K562 (cell line): ENCODE measurements at regions not wholly inside any gene's neighbourhood (a gene's known extent, or its start where the extent isn't known, plus 50 kb on each side); places are given as distances from the start of the nearest gene placed in this dataset.
A peak's percentile ranks its signal among the peaks of the same experiment; 100 is the strongest.

Experiments used
- ATAC-seq: fragments of 200-7000 bp; cut with Tn5 transposase; 3 replicates; pipeline ENCODE4 v1.9.1; 2020; ENCODE audit warnings: moderate library complexity
- BruUV-seq: library from RNA; stranded (reverse); fragments of 400-500 nt; replicated peaks from 2 replicates; lab custom pipeline; 2021; lab: Mats Ljungman, UMichigan
- CTCF ChIA-PET: fragments of 300-600 bp; formaldehyde crosslinking; extraction: SDS; loops from one replicate; lab custom pipeline; 2021; ENCODE audit warnings: low intra/inter-chr PET ratio; lab: Yijun Ruan, JAX
- POLR2A ChIA-PET: fragments of 300-600, 350-650 bp; sonication (Branson Sonifier 250); formaldehyde crosslinking; extraction: SDS; loops from one replicate; lab custom pipeline; 2021; ENCODE audit warnings: antibody characterized with exemption, inconsistent platforms; lab: Yijun Ruan, JAX
- DNase-seq, 4 experiments: peaks; one replicate each; pipeline versions ENCODE4 v3.0.0 to v3.0.0-alpha.2; 2011 to 2018; ENCODE audit warnings: low spot score in 3 of 4, mixed read lengths in 3 of 4; ENCODE audit errors: extremely low read depth in 1 of 4
- FAIRE-seq: peaks from 2 replicates; lab custom pipeline; 2011; peaks lifted over from hg19 to GRCh38; lab: Jason Lieb, UNC
- H2AFZ ChIP-seq: 2 replicates; pipeline ENCODE4 v1.6.0; 2011; ENCODE audit warnings: low read depth, low read length, control low read depth, inconsistent platforms
- H3K27ac ChIP-seq: fragments of 200-600 bp; 3 replicates; pipeline ENCODE4 v1.8.0; 2011; ENCODE audit warnings: low read depth, mild to moderate bottlenecking, control low read depth, inconsistent platforms, low read length, moderate library complexity, mixed read lengths; ENCODE audit errors: extremely low read depth
- H3K27me3 ChIP-seq, 2 experiments: fragments of 300-600 bp in 1 of 2; 2 replicates in 1 of 2; 3 replicates in 1 of 2; pipeline versions ENCODE4 v1.6.0 to v1.8.0; 2011; ENCODE audit warnings: inconsistent platforms in 2 of 2, low read length in 2 of 2, mild to moderate bottlenecking in 1 of 2, mixed read lengths in 1 of 2, moderate library complexity in 1 of 2; ENCODE audit not compliant: control insufficient read depth in 2 of 2, insufficient read depth in 2 of 2
- H3K36me3 ChIP-seq: fragments of 300-600 bp; 3 replicates; pipeline ENCODE4 v1.8.0; 2011; ENCODE audit warnings: mild to moderate bottlenecking, low read length, inconsistent platforms; ENCODE audit not compliant: control insufficient read depth, insufficient read depth
- H3K4me1 ChIP-seq, 2 experiments: fragments of 200-600 bp in 1 of 2; replicated peaks in 1 of 2; 2 replicates in 1 of 2; 3 replicates in 1 of 2; pipeline versions ENCODE4 v1.5.1 to v1.8.0; 2011; ENCODE audit warnings: inconsistent platforms in 2 of 2, low read length in 2 of 2, mild to moderate bottlenecking in 1 of 2, mixed read lengths in 1 of 2, moderate library complexity in 1 of 2; ENCODE audit not compliant: control insufficient read depth in 2 of 2, insufficient read depth in 2 of 2
- H3K4me2 ChIP-seq: 2 replicates; pipeline ENCODE4 v1.6.1; 2011; ENCODE audit warnings: low read length, control low read depth, inconsistent platforms, mixed read lengths; ENCODE audit not compliant: insufficient read depth
- H3K4me3 ChIP-seq: fragments of 200-600 bp; sonication (generic), shearing (Covaris generic); 2 replicates; pipeline ENCODE4 v1.5.1; 2016; ENCODE audit warnings: control low read depth, inconsistent platforms
- H3K79me2 ChIP-seq: fragments of 200-600 bp; 3 replicates; pipeline ENCODE4 v1.8.0; 2011; ENCODE audit warnings: low read length, inconsistent platforms; ENCODE audit not compliant: control insufficient read depth, insufficient read depth
- H3K9ac ChIP-seq, 2 experiments: 2 replicates each; pipeline versions ENCODE4 v1.6.0 to v1.6.1; 2011; ENCODE audit warnings: low read depth in 2 of 2, low read length in 2 of 2, control low read depth in 1 of 2, inconsistent platforms in 1 of 2, mild to moderate bottlenecking in 1 of 2, mixed read lengths in 1 of 2; ENCODE audit not compliant: insufficient read depth in 1 of 2
- H3K9me1 ChIP-seq: one replicate; pipeline ENCODE4 v1.6.0; 2011; ENCODE audit warnings: inconsistent platforms, mild to moderate bottlenecking, low read length, moderate library complexity; ENCODE audit not compliant: control insufficient read depth, insufficient read depth
- H3K9me3 ChIP-seq: replicated peaks from 2 replicates; pipeline ENCODE4 v1.5.1; 2011; ENCODE audit warnings: low read depth, low read length, inconsistent platforms; ENCODE audit not compliant: control insufficient read depth, insufficient read depth
- H4K20me1 ChIP-seq: replicated peaks from 2 replicates; pipeline ENCODE4 v1.6.1; 2011; ENCODE audit warnings: low read length, inconsistent platforms, mixed read lengths; ENCODE audit not compliant: control insufficient read depth, insufficient read depth
- ARNT ChIP-seq, 2 experiments: fragments of 450-650 bp; IDR thresholded peaks; 2 replicates each; pipeline ENCODE4 v1.6.1; 2016; ENCODE audit warnings: mild to moderate bottlenecking in 1 of 2
- BRCA1 ChIP-seq, 2 experiments: fragments of 450-650 bp in 1 of 2; sonication (generic) in 1 of 2; formaldehyde crosslinking in 1 of 2; IDR thresholded peaks; 2 replicates each; pipeline versions ENCODE4 v1.5.0 to v1.6.1; 2017 to 2020; ENCODE audit warnings: mild to moderate bottlenecking in 1 of 2, missing genetic modification reagents in 1 of 2
- CBFA2T2 ChIP-seq: fragments of 450-650 bp; conservative IDR thresholded peaks from 2 replicates; pipeline ENCODE4 v1.6.1; 2017; ENCODE audit warnings: mild to moderate bottlenecking
- CBFA2T3 ChIP-seq: fragments of 450-650 bp; IDR thresholded peaks from 2 replicates; pipeline ENCODE4 v1.6.1; 2017
- EHMT2 ChIP-seq: fragments of 450-650 bp; IDR thresholded peaks from 2 replicates; pipeline ENCODE4 v1.6.1; 2018; ENCODE audit warnings: antibody characterized with exemption
- FOSL1 ChIP-seq: fragments of 200-800 bp; sonication (Bioruptor generic); conservative IDR thresholded peaks from 2 replicates; pipeline ENCODE4 v1.6.1; 2016; ENCODE audit warnings: missing genetic modification characterization, missing compliant biosample characterization
- GTF2A2 ChIP-seq: IDR thresholded peaks from 2 replicates; pipeline ENCODE4 v1.6.1; 2016; ENCODE audit warnings: mild to moderate bottlenecking, missing genetic modification characterization, missing compliant biosample characterization
- KHSRP ChIP-seq: fragments of 450-650 bp; IDR thresholded peaks from 2 replicates; pipeline ENCODE4 v1.6.1; 2017
- PTTG1 ChIP-seq: fragments of 450-650 bp; IDR thresholded peaks from 2 replicates; pipeline ENCODE4 v1.6.1; 2016; ENCODE audit warnings: low read depth, mild to moderate bottlenecking, missing genetic modification characterization, missing compliant biosample characterization
- SAFB2 ChIP-seq: fragments of 200-400 bp; formaldehyde crosslinking; IDR thresholded peaks from 2 replicates; pipeline ENCODE4 v1.6.1; 2018; ENCODE audit warnings: borderline replicate concordance, low read length, low read depth, moderate library complexity; ENCODE audit not compliant: severe bottlenecking
- SETDB1 ChIP-seq: IDR thresholded peaks from one replicate; pipeline ENCODE4 v1.6.1; 2012; ENCODE audit warnings: low read length, control low read depth, inconsistent platforms
- TARDBP ChIP-seq: fragments of 450-650 bp; IDR thresholded peaks from 2 replicates; pipeline ENCODE4 v1.6.1; 2016
- THRAP3 ChIP-seq: fragments of 450-650 bp; IDR thresholded peaks from 2 replicates; pipeline ENCODE4 v1.6.1; 2016; ENCODE audit warnings: mild to moderate bottlenecking, inconsistent platforms, borderline replicate concordance
- ZFP1 ChIP-seq: fragments of 450-650 bp; formaldehyde crosslinking; IDR thresholded peaks from 2 replicates; pipeline ENCODE4 v1.4.0; 2020; ENCODE audit warnings: mild to moderate bottlenecking, mixed read lengths
- ZNF197 ChIP-seq: fragments of 200-800 bp; sonication (Bioruptor generic); IDR thresholded peaks from 2 replicates; pipeline ENCODE4 v1.6.1; 2016; ENCODE audit warnings: low read depth, missing genetic modification characterization, missing compliant biosample characterization
- ZNF274 ChIP-seq: IDR thresholded peaks from 2 replicates; pipeline ENCODE4 v1.6.1; 2011; ENCODE audit warnings: low read depth, mild to moderate bottlenecking, low read length, moderate library complexity, borderline replicate concordance
- ZNF41 ChIP-seq: fragments of 250-450 bp; sonication (Bioruptor Pico); conservative IDR thresholded peaks from 2 replicates; pipeline ENCODE4 v1.4.0; 2020; ENCODE audit warnings: mild to moderate bottlenecking
- ZZZ3 ChIP-seq: fragments of 450-650 bp; IDR thresholded peaks from 2 replicates; pipeline ENCODE4 v1.6.1; 2016; ENCODE audit warnings: antibody characterized with exemption, mild to moderate bottlenecking, moderate library complexity
- WGBS: fragments of 100-300 bp; shearing (Covaris generic); methylation state at CpG from one replicate; pipeline ENCODE4 v1.1.6; 2016; ENCODE audit warnings: low coverage, mixed read lengths; ENCODE audit not compliant: insufficient coverage; ENCODE audit errors: missing lambda C conversion rate; 5-methylcytosine and 5-hydroxymethylcytosine counted together
- in situ Hi-C: fragments of 300-500 bp; cut with MboI; formaldehyde crosslinking; loops from 4 replicates; pipeline ENCODE4 v1.15.0; 2018; ENCODE audit warnings: inconsistent platforms, mixed read lengths
- intact Hi-C: fragments of 100-400 bp; cut with micrococcal nuclease; formaldehyde crosslinking; loops from 2 replicates; pipeline ENCODE4 v1.14.2; 2022

DNA sequence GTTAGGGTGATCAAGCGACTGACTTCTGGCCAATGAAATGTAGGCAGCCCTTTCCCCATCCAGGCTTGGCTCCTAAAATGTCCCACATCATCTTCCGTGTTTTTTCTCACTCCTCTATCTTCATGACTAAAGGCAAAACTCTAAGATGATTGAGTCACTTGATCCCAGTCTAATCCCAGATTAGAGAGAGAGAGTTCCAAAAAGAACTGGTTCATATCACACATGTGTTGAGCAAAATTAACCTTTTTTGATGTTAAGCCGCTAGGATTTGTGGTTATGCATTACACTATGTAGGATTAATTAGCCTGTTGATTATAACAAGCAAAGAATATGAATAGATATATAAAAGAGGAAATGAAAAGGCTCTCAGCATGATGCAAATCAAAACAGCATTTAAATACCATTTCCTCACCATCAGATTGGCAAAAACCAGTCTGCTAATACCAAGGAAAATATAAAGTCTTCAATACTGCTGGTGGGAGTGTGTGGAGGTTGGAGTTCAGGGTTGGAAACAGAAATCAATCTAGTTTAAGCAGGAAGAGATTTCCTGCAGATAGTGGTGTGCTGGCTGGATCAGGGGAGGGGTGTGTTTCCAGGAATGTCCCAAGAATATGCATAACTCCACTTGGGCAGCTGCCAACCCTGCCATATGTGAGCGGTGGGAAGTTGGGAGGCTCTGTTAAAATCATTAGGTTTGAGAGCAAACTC, 187.6 kb upstream of the S1PR3 start (continued):
- no peak for TF ChIP-seq SETDB1
- TF ChIP-seq CBFA2T3, result peak; percentile 77

DNA sequence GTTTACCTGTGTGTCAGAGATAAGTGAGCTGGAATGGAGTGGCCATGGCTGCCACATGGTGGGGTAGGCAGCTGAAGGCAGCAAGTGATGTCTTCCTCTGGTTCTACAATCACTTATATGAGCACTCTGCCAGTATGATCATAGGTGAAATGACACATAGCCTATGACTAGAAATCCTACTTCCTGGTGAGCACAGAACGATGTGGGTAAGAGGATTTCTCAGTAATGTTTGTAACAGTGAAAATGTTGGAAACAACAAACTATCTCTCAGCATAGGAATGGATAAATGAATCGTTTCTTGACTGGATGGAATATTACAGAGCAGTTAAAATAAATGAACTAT, 187.0 kb upstream of the S1PR3 start:
- no peak overlapping the region; a peak in 1 of 4 replicates for H3K9ac ChIP-seq
- in situ Hi-C loops, result no loop called here
- no peak for FAIRE-seq
- no peaks in the 10 kb centered on the region for H4K20me1 ChIP-seq
- 14% methylated on average over 2 of the region's 2 CpGs for WGBS
- peaks cover 3% of the 10 kb centered on the region for H3K9me1 ChIP-seq
- POLR2A ChIA-PET, result no interaction called here
- H3K9me3 ChIP-seq, result no peaks in the 10 kb centered on the region
- TF ChIP-seq FOSL1 (tag) (peak; percentile 28; the same call in 1 of the 2 replicates), THRAP3 (no peak), EHMT2 (no peak), ZNF197 (CRISPR knock-in tag) (no peak), ARNT (IDR thresholded peaks at IDR 0.05) (no peak), PTTG1 (tag) (no peak), GTF2A2 (tag) (no peak), ZNF41 (CRISPR knock-in tag) (no peak), SAFB2 (no peak), BRCA1 (IDR thresholded peaks at IDR 0.05) (no peak), BRCA1 (CRISPR knock-in tag; IDR thresholded peaks at IDR 0.05) (no peak), KHSRP (no peak), CBFA2T2 (peak; percentile 62; the same call in 1 of the 2 replicates), TARDBP (no peak), ZZZ3 (no peak), ZFP1 (no peak), ZNF274 (no peak)
- ATAC-seq, result peak; percentile 42
- H3K79me2 ChIP-seq, result no peaks in the 10 kb centered on the region
- CTCF ChIA-PET, result no interaction called here
- H3K27me3 ChIP-seq, result no peaks in the 10 kb centered on the region
- peak in 1 of 4 experiments; percentile 37 for DNase-seq
- no peak overlapping the region for H3K4me3 ChIP-seq
- no peak overlapping the region for H3K27ac ChIP-seq
- no peaks in the 10 kb centered on the region for H3K36me3 ChIP-seq
- intact Hi-C loops, result no loop called here
- no TSS peak for BruUV-seq
- H2AFZ ChIP-seq, result peak overlapping the region; percentile 66
- peaks cover 3 to 36% of the 10 kb centered on the region in 2 experiments; a peak in 4 of 5 replicates for H3K4me1 ChIP-seq
- no peak overlapping the region for H3K4me2 ChIP-seq
